ENCODE measurements at regions not wholly inside any gene's neighbourhood (a gene's known extent, or its start where the extent isn't known, plus 50 kb on each side); places are given as distances from the start of the nearest gene placed in this dataset.
"Not testable (repeated sequence)": the region's sequence is repeated elsewhere in the genome, so short reads cannot be mapped to it uniquely, and the experiment has no call there.

GRCh38 chrX:65451663-65452062 is 82.9 kb downstream of the LAS1L start:
- H3K36me3 Mint-ChIP-seq (ENCODE audit: low read depth), result no peaks in the 10 kb centered on the region
- no peaks in the 10 kb centered on the region for H3K9me3 Mint-ChIP-seq
- H3K27ac Mint-ChIP-seq, result no peak overlapping the region
- H3K4me3 Mint-ChIP-seq, result no peak overlapping the region
- no peaks in the 10 kb centered on the region for H3K4me1 Mint-ChIP-seq (ENCODE audit: low read depth)
- H3K27me3 Mint-ChIP-seq (ENCODE audit: low read depth), result no peaks in the 10 kb centered on the region

- peaks cover 10% of the 10 kb centered on the region for H3K9me3 Mint-ChIP-seq
- no peak overlapping the region for H3K4me3 Mint-ChIP-seq
- no peak overlapping the region for H3K27ac Mint-ChIP-seq
- no peaks in the 10 kb centered on the region for H3K27me3 Mint-ChIP-seq (ENCODE audit: low read depth)
- H3K36me3 Mint-ChIP-seq (ENCODE audit: low read depth), result peaks cover 2% of the 10 kb centered on the region
- no peaks in the 10 kb centered on the region for H3K4me1 Mint-ChIP-seq (ENCODE audit: low read depth)
Observed at GRCh38 chrX:65420154-65420553, 114.4 kb downstream of the LAS1L start.

- not testable (repeated sequence) for H3K36me3 Mint-ChIP-seq (ENCODE audit: low read depth); H3K4me3 Mint-ChIP-seq; H3K9me3 Mint-ChIP-seq; H3K27ac Mint-ChIP-seq; H3K4me1 Mint-ChIP-seq (ENCODE audit: low read depth)
- peaks cover 47% of the 10 kb centered on the region for H3K27me3 Mint-ChIP-seq (ENCODE audit: low read depth)
Observed at GRCh38 chrX:65407662-65408061, 126.9 kb downstream of the LAS1L start.

GRCh38 chrX:65407157-65407626 is 127.4 kb downstream of the LAS1L start:
- Mint-ChIP-seq H3K9me3 (no peaks in the 10 kb centered on the region), H3K4me3 (peak overlapping the region; percentile 75), H3K27me3 (ENCODE audit: low read depth) (peaks cover 47% of the 10 kb centered on the region)

GRCh38 chrX:65406532-65406931 is 128.1 kb downstream of the LAS1L start:
- Mint-ChIP-seq H3K36me3 (ENCODE audit: low read depth) (no peaks in the 10 kb centered on the region), H3K9me3 (no peaks in the 10 kb centered on the region), H3K27me3 (ENCODE audit: low read depth) (peaks cover 47% of the 10 kb centered on the region), H3K27ac (no peak overlapping the region), H3K4me3 (peak overlapping the region; percentile 75), H3K4me1 (ENCODE audit: low read depth) (peaks cover 1% of the 10 kb centered on the region)

More at GRCh38 chrX:65407157-65407626, 127.4 kb downstream of the LAS1L start:
- Mint-ChIP-seq H3K4me1 (ENCODE audit: low read depth) (peaks cover 1% of the 10 kb centered on the region), H3K27ac (no peak overlapping the region), H3K36me3 (ENCODE audit: low read depth) (no peaks in the 10 kb centered on the region)

GRCh38 chrX:65392284-65392683 is 142.3 kb downstream of the LAS1L start:
- H3K27ac Mint-ChIP-seq, result no peak overlapping the region
- peaks cover 37% of the 10 kb centered on the region for H3K9me3 Mint-ChIP-seq
- no peaks in the 10 kb centered on the region for H3K27me3 Mint-ChIP-seq (ENCODE audit: low read depth)
- no peaks in the 10 kb centered on the region for H3K36me3 Mint-ChIP-seq (ENCODE audit: low read depth)
- no peak overlapping the region for H3K4me3 Mint-ChIP-seq
- H3K4me1 Mint-ChIP-seq (ENCODE audit: low read depth), result no peaks in the 10 kb centered on the region

- not testable (repeated sequence) for H3K27me3 Mint-ChIP-seq (ENCODE audit: low read depth); H3K27ac Mint-ChIP-seq; H3K4me3 Mint-ChIP-seq; H3K36me3 Mint-ChIP-seq (ENCODE audit: low read depth); H3K4me1 Mint-ChIP-seq (ENCODE audit: low read depth)
- peaks cover 29% of the 10 kb centered on the region for H3K9me3 Mint-ChIP-seq
Observed at GRCh38 chrX:65389120-65389519, 145.5 kb downstream of the LAS1L start.

Data from T-helper 1 cell treated with Interleukin-12 subunit alpha and Interleukin-12 subunit beta and Interleukin-4 antibody, amounts not matched to agents 30 μg/mL and 1 μg/mL, for 36 hours (primary cell).